HG03045 (cell line): ENCODE measurements at regions not wholly inside any gene's neighbourhood (a gene's known extent, or its start where the extent isn't known, plus 50 kb on each side); places are given as distances from the start of the nearest gene placed in this dataset.

ENCODE experiments used
- ATAC-seq: cut with Tn5 transposase; IDR thresholded peaks from one replicate; pipeline ENCODE4 v1.9.1; 2021; ENCODE audit warnings: mild to moderate bottlenecking, moderate library complexity; ENCODE audit not compliant: unreplicated experiment

DNA sequence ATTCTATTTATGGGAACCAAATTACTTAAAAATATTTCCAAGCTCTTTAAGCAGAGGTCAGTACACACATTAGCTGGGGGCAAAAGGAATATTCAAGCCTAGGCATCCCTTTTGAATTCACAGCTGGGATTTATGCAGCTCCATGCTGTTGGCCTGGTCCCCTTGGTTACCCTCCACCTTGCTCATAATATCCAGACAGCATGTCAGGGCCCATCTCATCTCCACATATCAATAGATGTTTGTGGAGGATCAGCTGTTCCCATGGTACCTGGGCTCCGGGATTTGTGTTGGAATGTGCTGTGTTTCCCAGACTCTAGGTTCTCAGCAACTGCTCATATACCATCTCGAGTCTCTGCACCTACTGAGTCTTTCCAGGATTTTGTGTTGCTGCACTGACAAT, 534.8 kb downstream of the BMP2 start:
- ATAC-seq = no peak

DNA sequence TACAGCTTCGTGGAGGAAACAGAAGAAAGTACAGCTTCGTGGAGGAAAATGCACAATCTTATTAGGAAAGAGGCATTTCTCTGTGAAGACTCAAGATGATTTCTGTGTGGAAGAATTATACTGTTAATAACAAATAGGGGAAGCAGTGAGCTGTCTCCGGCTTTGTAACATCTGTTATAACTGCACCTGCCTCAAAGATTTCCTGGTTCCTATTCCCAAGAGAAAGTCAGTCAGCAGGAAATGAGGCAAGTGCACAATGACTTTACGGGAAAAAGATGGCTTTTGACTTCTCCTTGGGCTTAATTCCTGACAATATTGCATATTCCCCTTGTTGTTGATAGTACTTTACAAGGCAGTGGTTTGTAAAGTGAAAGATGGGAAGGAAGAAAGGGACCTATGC, 538.5 kb downstream of the BMP2 start:
- no peak for ATAC-seq

DNA sequence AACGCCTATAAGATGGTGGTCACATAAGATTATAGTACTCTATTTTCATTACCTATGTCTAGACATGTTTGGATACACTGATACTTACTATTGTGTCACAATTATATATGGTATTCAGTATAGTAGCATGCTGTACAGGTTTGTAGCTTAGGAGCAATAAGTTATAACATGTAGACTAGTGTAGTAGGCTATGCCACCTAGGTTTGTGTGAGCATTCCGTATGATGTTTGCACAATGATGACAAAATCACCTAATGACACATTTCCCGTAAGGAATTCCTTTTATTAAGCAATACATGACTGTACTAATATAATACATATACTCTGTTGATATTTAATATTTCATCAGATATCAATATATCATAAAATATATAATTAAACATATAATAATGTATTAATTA, 540.7 kb downstream of the BMP2 start:
- no peak for ATAC-seq

DNA sequence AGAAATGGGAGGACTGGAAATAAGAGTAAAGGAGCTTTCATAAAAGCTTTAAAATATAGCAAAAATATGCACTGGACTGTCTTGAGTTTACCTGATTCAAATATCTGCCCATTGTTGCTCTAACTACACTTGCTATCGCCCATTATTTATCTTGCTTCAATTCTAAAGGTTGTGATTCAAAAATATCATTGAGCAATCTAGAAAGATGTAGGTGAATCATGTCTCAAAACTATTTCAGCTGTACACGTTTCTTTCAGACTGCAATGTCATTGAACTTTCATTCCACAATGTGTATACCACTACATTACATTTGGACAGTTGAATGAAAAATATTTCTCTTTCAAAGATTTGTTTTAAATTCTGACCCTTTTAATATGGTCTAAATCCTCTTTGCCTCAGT, 545.6 kb downstream of the BMP2 start:
- ATAC-seq = no peak

DNA sequence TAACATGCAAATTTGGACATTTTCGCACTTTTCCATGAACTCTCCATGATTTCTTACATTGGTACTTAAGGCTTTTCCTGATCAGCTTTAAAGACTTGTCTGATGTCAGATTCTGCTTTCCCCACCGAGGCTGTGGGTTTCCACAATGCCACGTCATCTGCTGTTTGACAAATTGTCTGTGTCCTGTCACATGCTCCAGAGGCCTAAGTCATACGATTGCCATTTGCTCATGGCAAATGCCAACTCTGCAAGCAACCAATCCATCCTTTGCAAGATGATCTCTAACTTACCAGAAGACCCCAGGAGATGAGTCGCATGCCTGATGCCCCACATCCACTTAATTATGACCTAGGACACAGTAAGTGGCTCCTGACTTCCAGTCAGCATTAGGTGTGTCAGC, 556.5 kb downstream of the BMP2 start:
- no peak for ATAC-seq

DNA sequence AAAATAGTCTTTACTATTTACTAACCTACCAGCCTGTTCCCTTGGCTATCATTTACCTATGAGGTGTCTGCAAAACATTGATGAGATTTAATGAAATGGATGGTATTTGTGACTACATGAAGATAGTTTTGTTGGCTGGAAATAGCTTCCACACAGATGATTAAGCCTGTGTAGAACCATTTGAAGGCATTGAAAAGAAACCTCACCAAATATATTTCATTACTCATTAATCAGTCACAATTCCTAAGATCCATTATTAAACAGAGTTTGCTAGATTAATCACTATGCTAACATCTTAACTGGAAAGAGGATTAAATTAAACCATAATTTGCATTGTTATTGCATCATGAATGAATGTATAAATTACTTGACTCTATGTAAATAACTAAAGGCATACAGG, 560.3 kb downstream of the BMP2 start:
- no peak for ATAC-seq

DNA sequence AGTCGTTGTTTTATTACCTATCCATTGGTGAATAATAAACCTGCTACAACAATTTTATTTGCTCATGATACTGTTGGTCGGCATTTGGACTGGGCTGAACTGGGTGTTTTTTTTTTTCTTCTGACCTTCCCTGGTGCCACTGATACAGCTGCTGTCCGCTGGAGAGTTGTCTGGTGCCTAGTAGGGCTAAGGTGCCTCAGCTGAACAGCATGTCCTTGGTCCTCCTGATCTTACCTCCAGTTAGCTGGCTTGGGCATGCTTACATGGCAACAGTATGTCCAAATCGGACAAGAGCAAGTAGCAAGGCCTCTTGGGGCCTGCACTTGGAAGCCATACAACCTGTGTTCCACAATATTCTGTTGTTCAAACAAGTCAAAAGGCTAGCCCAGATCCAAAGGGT, 563.4 kb downstream of the BMP2 start:
- no peak for ATAC-seq

DNA sequence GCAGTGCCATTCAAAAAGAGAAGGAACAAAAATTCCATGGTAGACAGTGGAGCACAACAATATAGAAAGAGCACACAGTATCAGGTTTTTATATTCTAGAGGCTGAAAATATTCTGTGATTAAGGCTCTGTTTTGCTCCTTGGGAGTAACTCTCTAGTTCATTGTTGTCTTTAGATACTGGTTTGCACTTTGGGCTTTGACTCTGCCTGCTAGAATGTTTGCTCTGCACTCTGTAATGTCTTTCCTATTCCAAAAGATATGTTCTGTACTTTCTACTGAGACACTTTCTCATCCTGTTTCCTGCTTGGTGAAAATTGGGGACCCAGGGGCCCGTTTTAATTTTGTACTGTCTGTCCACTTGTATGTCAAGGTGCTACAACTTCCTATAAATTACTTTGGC, 564.7 kb downstream of the BMP2 start:
- ATAC-seq = no peak

DNA sequence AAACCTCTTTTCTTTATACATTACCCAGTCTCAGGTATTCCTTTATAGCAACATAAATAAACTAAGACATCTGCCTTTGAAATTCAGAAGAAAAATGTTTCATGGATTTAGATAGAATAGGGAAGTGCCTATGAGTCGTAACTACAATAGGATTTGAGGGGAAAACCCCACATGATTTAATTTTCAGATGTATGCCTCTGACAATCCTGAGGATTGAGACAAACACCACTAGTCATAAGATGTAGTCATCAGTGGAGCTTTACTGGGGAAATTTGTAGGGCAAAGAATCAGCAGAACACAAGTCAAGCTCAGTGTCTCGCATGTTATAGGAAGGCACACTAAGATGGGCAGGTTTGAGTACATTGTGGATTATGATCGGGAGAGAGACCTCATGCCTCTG, 566.4 kb downstream of the BMP2 start:
- no peak for ATAC-seq

DNA sequence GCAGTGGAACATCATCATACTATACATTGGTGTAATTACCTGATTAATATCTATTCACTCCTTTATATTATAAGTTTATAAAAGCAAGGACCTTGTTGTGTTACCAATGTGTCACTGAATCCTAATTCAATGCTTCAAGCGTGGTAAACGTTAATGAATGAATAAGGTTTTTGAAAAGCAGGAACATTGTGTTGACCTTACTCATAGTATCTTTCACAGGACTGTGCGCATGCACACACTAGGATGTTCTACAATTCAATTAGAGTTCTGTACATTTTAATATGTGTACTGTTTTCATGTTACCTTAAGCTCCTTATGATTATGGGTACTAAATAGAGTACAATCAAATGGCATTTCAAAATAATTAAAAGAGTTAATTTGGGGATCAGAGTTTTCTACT, 578.5 kb downstream of the BMP2 start:
- ATAC-seq = no peak

DNA sequence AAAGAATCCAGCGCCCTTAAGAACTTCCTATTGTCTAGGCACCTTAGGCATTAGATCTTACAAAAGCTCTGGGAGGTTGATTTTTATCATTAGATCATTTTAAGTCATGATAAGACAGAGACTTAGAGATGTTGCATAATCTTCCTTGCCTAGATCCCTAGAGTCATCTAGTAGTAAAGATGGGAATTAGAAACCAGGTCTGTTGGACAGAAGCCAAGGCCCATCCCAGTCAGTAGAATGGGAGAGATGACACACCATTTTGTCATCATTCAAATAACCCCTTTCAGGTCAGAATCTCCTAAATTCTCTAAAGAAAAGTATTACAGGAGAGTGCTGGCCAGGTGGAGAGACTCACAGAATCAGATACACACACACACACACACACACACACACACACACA, 579.1 kb downstream of the BMP2 start:
- ATAC-seq = no peak

DNA sequence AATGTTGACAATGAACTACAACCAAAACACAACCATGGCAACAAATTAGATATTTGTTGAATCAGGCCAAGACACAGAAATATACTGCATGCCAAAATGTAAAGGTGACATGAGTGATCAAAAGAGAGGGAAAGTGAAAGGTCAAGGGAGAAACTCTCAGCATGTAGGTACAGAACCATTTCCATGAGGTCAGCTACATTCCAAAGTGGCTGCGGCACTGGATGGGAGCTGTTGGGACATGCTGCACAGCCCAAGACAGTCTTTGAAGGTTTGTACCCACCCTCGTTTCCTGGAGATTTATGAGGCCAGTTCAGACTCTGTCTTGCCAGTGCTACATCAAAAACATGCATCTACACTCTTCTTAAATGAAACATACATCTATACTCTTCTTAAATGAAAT, 579.9 kb downstream of the BMP2 start:
- no peak for ATAC-seq

DNA sequence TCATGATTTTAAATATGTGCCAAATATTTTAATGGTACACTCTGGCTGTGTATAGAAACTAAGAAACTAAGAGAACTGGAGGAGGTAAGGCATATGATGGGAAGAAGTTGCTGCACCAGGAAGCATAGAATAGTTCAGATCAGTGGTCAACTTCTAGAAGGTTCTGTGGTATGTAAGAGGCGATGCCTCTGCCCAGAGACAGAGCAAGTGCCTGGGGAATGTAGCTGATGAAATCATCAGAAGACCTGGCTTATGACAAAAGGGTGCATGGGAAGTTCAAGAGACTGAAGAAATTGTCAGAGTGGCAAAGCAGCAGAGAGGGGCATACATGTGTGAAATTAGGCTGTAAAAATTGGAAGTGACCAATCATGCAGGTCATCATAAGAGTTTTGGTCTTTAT, 580.8 kb downstream of the BMP2 start:
- ATAC-seq = no peak

DNA sequence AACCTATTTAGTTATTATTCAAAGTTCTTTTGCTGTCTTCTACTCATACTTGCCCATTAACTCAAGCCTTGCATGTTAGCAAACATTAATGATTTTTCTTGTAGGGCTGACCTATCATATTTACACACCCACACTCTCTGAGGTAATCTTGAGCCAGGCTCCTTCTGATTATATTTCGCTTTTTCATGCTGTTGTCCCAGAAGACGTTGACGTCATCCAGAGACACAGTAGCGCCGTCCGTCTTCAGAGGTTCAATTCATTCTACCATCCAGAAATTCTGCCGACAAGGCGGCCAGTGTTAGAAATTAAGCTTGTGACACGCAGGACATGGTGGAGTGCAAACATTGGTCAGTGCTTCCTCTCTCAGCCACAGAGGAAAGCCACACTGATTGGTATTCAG, 584.7 kb downstream of the BMP2 start:
- ATAC-seq = no peak

DNA sequence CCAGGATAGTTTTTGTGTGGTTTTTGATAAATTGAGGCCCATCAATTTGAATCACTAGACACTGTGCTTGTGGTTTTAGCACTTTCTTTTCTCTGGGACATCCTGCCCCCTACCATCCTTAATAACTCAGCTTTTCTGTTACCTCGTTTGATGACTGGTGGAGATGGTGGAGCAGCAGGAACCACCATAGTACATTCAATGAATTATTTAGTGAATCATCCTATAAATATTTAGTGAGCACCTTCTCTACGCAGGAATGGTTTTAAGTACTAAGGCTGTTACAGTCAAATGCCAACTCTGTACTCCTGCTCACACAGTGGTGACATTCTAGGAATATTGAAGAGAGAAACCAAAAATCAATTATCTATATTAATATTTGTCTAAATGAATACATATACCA, 585.2 kb downstream of the HAO1 start:
- ATAC-seq = no peak

DNA sequence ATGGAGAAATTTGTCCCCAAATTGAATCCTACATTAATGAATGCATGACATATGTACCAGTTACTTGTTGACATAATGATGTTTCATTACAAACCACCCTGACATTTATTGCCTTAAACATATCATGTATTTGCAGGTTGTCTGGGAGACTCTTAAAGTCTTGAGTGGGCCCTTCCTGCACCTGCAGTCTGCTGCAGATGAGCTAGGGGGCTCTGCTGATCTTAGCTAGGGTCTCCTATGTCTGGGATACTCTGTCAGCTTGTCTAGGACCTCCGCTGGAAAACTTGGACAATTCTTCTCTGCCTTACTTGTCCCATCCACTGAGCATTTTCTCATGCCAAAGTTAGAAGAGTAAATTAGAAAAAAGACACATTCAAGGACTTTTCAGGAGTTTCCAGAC, 581.6 kb downstream of the HAO1 start:
- no peak for ATAC-seq

DNA sequence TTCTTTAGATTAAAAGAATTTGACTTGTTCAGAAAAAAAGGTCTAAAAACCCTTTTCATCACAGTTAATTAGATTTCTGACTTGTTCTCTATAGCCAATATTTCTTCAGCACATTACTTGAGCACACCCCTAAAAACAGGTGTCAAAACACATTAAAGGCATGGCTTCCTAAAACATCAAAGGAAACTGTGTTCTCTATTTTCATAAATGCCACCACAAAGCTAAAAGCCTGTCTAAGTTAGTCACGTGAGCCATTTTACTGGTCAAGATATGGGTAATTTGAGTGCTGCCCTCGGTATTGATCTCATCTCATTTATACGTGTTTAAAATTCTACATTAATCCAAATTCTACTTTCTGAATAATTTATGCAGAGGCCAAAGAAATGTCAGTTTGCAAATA, 580.5 kb downstream of the HAO1 start:
- ATAC-seq = no peak

DNA sequence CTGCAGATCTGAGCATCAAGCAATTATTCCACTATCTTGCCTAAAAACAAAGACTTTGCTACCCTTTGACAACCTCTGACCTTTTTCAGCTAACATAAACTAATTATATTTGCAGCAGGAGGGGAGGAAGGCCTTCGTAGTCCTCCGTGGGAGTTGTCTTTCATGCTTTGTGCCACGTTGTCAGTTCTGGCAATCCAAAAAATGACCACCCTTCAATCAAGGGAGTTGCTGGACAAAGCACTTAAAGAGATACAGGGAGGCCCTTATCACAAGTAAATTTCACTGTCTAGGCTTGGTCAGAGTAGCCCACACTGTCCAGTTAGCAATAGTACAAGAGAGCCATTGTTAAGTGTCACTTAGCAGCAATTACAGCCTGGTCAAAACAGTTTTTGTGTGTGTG, 578.9 kb downstream of the HAO1 start:
- no peak for ATAC-seq

DNA sequence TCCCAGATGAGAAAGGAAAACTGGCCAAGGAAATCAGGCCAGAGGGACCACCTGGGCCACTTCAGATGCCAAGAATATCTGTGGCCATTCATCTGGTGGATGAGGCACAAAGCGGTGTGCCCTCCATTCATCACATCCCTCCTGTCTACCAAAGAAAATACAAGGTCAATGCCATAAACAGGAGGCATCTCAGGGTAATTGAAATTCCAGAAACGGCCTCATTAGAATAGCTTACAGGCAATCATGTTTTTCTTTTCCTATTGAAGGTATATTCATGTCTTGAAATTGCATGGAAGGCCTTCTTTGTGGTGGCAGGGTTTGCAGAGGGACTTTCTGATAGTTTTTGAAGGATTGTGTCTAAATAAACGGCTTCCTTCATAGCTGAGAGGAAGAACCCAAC, 578.3 kb downstream of the HAO1 start:
- no peak for ATAC-seq

DNA sequence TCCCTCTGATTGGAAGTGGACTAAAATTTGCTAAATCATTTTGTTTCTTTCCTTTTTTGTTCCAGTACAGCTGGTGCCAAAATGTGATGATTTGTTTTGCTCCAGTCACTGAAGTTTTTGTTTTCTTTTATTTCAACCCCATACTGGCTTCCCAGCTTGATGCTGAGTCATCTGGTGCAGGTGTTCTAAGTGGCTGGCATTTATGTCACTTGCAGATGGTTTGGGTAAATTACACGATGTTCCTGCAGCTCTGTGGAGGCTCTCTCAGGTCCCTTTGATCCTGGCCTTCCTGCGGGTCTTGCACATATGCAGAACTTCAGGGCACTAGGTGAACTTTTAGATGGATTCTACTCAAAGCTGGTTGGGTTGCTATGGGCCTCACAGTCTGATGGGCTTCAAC, 577.7 kb downstream of the HAO1 start:
- ATAC-seq = no peak

DNA sequence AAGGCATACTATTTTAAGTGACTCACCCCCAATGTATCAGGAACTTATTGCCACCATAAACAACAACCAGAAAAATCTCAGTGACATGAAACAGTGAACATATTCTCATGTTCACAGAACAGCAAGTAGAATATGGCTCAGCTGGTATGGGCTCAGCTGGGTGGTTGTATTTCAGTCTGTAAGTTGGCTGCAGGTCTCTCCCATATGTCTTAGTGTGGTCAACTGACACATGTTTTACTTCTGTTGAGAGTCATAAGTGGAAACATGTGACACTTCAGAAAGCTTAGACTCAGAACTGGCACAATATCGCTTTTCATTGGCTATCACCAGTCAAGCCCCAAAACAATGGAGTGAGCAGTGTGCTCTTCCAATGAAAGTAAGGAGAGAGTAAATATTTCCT, 574.1 kb downstream of the HAO1 start:
- ATAC-seq = no peak

DNA sequence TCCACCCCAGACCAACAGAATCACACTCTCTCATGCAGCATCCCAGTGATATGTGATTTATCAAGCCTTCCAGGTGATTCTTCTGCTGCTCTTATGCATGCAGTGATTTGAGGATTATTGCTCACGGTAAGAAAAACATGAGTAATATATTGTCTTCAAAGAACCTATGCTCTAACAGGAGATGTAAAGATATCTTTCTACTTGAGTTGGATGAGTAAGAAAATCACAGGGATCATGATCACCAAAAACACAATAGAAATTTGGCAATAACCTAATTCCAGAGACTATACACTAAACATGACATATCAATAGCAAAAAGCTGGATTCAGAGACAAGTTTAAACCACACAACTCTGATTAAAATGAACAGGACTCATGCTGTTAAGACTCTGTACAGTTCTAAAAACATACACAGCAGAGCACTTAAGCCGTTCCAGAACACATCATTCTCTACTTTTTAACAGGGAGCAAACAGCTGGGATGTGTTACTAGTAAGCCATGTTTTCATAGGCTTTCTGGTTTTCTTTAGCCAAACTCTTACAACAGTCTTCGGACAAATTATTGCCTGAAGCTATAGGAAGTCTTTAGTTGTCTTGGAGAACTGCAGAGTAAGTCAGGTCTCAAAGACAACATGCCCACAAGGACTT, 568.6 kb downstream of the HAO1 start:
- no peak for ATAC-seq

DNA sequence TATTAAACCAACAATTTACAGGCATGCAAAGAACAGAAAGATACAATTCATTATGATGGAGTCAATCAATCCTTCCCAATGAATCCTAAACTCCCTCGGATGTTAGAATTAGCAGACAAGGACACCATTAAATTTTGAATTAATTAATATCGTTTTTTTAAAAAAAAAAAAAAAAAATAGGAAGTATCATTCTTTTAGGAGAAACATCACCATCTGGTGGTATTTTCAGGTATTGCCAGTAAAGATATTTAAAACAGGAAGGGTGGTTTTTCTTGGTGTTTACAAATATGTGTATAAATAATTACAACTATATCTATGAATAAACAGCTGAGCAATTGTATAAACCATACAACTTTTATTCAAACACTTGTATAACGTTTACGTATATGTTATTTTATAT, 564.4 kb downstream of the HAO1 start:
- no peak for ATAC-seq
